ENCODE measurements at regions not wholly inside any gene's neighbourhood (a gene's known extent, or its start where the extent isn't known, plus 50 kb on each side); places are given as distances from the start of the nearest gene placed in this dataset.

- H3K9me3 Mint-ChIP-seq, result no peaks in the 10 kb centered on the region
- no peak overlapping the region for H4K91ac ChIP-seq (ENCODE audit: insufficient read length, low read depth, low read length)
- no peak overlapping the region for H3K4ac ChIP-seq (ENCODE audit: low read depth, low read length)
- no peaks in the 10 kb centered on the region for H3K9me3 ChIP-seq (ENCODE audit: control insufficient read depth, low read depth, low read length)
- H3K14ac ChIP-seq (ENCODE audit: insufficient read depth, low read length), result no peak overlapping the region
- H2AFZ ChIP-seq (ENCODE audit: low read length), result no peak overlapping the region
- no peak overlapping the region for H4K5ac ChIP-seq (ENCODE audit: insufficient read length, low read depth, low read length)
- no peak overlapping the region for H3K4me3 Mint-ChIP-seq
- H4K20me1 ChIP-seq (ENCODE audit: control insufficient read depth, insufficient read depth, insufficient read length), result no peaks in the 10 kb centered on the region
- no peak overlapping the region for H4K8ac ChIP-seq (replicated peaks; ENCODE audit: insufficient read length, low read depth, low read length)
- H3K23ac ChIP-seq (ENCODE audit: insufficient read length, low read depth, low read length), result no peak overlapping the region
- H3K79me2 ChIP-seq (ENCODE audit: insufficient read depth, low read length), result no peaks in the 10 kb centered on the region
- H2BK5ac ChIP-seq (ENCODE audit: insufficient read length, low read length), result no peak overlapping the region
- H3K56ac ChIP-seq (ENCODE audit: insufficient read length, low read depth, low read length), result no peak overlapping the region
- no peak for TF ChIP-seq CTCF (conservative IDR thresholded peaks at IDR 0.05)
- no peaks in the 10 kb centered on the region for H3K4me1 ChIP-seq (ENCODE audit: insufficient read depth, low read length)
- no peaks in the 10 kb centered on the region for H3K36me3 Mint-ChIP-seq (ENCODE audit: insufficient read depth in 1 of 3, low read depth in 3 of 3)
- no peaks in the 10 kb centered on the region for H3K79me1 ChIP-seq (ENCODE audit: insufficient read depth, low read depth, low read length, poor library complexity, severe bottlenecking)
- H3K23me2 ChIP-seq (ENCODE audit: insufficient read length, low read depth, low read length, poor library complexity, severe bottlenecking), result no peaks in the 10 kb centered on the region
- H2AK5ac ChIP-seq (ENCODE audit: insufficient read length, low read length), result no peak overlapping the region
- H3K18ac ChIP-seq (ENCODE audit: insufficient read length, low read depth, low read length), result no peak overlapping the region
- H2BK12ac ChIP-seq (ENCODE audit: insufficient read length, low read depth, low read length), result no peak overlapping the region
- WGBS (ENCODE audit: extremely low coverage, insufficient read length, low lambda C conversion rate), result no CpG with 5 or more reads among the region's 1 CpG
- H3K27me3 ChIP-seq (ENCODE audit: insufficient read depth, low read length), result no peaks in the 10 kb centered on the region
- no peak for DNase-seq
- no peak overlapping the region for H3K9ac ChIP-seq (ENCODE audit: extremely low read depth, insufficient read length, low read length)
- no peak overlapping the region for H2BK120ac ChIP-seq (ENCODE audit: low read depth, low read length, poor library complexity, severe bottlenecking)
- H3K4me1 Mint-ChIP-seq, result peaks cover 5 to 6% of the 10 kb centered on the region in 2 experiments; a peak in 3 of 4 replicates
- no peak overlapping the region for H3K27ac Mint-ChIP-seq
- no peak overlapping the region for H3T11ph ChIP-seq (ENCODE audit: low read length)
- no peak overlapping the region for H2BK15ac ChIP-seq (ENCODE audit: low read depth, low read length)
- no peaks in the 10 kb centered on the region for H3K27me3 Mint-ChIP-seq (ENCODE audit: low read depth)
- no peak overlapping the region for H3K4me2 ChIP-seq (ENCODE audit: insufficient read depth, insufficient read length, low read length)
- H2BK20ac ChIP-seq (ENCODE audit: low read depth, low read length, poor library complexity, severe bottlenecking), result no peak overlapping the region
- H3K27ac ChIP-seq (ENCODE audit: insufficient read length, low read depth, low read length), result no peak overlapping the region
These were observed 281.6 kb upstream of the RGS18 start for GRCh38 chr1:191876631-191877030.
